Medulla oblongata (tissue), 1 donor: ENCODE measurements at regions not wholly inside any gene's neighbourhood (a gene's known extent, or its start where the extent isn't known, plus 50 kb on each side); places are given as distances from the start of the nearest gene placed in this dataset.

Source experiments
- DNase-seq: peaks from one replicate; pipeline ENCODE4 v3.0.0-alpha.2; 2015; ENCODE audit errors: extremely low spot score

- no peak for DNase-seq
Observed at GRCh38 chr12:130101370-130101769, 60.9 kb upstream of the FZD10 start.

GRCh38 chr12:130102266-130102665 lies 60.0 kb upstream of the FZD10 start:
- DNase-seq, result no peak

DNA sequence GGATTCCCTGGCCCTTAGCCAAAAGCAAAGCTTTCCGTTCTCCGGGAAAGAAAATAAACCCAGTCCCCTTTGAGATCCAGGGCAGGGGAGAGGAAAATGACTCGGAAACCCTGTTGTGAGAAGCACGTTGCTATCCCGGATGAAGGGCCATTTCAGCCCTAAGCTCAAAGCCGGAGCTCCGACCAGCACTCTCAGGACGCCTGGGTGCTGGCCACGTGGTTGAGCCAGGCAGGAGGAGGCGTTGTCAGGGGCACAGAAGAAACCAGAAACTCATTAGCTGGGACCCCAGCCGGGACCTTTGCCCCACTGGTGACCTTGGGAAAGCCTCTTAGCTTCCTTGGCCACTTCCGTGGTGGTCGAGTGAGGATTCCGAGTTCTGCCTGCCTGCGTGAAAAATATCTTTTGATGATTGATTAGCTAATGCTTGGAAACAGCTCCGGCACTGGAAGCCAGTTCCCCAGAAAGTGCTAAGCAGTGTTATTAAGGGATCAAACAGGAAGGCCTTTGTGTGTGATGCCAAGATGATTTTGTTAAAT lies 57.6 kb upstream of the FZD10 start:
- peak; percentile 19 for DNase-seq

- no peak for DNase-seq
Observed at GRCh38 chr12:130109062-130109945, 53.0 kb upstream of the FZD10 start.

DNA sequence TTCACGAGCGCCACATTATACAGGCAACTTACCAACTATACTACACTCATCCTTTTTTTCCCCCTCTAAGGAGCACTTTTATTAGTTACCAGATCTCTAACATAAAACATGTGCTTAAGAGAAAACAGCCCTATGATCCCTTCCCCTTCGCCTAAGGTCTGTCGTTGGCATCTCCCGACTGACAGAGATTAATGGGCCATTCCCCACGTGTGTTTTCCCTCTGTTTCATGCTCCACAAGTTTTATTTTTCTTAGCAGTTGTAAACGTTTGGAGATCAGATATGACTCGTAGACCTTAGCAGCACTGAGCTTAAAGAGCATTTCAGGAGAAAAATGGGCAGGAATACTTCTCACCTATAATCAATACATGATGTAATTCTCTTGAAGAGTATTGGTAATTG lies 51.4 kb upstream of the FZD10 start:
- no peak for DNase-seq

DNA sequence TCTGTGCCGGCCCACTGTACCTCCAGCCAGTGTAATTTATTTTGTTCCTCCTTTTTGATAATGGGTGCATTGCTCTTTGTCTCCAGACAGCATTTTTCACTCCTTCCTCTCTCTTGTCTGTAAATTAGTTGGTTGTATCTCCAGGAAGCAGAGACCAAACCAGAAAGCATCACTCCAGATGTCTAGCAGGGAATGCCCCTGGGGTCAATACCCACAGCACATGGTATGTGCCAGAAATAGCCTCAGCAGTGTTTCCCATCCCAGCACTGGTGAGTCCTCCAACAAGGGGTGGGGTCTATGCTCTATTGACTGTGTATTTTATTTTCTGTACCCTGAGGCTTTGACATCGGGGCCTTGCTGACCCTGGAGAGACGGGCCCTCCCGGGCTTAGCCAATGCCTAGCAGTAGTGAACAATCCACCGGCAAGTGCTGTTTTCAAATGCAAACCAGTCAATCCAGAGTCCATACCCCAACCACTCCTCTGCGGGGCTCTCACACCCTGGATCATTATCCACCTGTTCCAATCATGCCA lies 50.2 kb upstream of the FZD10 start:
- DNase-seq, result no peak
